ENCODE measurements at regions not wholly inside any gene's neighbourhood (a gene's known extent, or its start where the extent isn't known, plus 50 kb on each side); places are given as distances from the start of the nearest gene placed in this dataset.

- Histone ChIP-seq H3K4me3 (no peak overlapping the region), H3K4me1 (ENCODE audit: low read depth) (peaks cover under 1% of the 10 kb centered on the region), H3K9me3 (no peaks in the 10 kb centered on the region), H3K36me3 (ENCODE audit: low read depth) (no peaks in the 10 kb centered on the region)
- DNase-seq (no peak), ATAC-seq (no peak)
- intact Hi-C loops (cut with DNase I, micrococcal nuclease), result no loop called here
- TF ChIP-seq CTCF (IDR thresholded peaks at IDR 0.05), result no peak
Observed at GRCh38 chr6:109303164-109303563, 79.1 kb downstream of the CD164 start.

GRCh38 chr6:109302176-109302575 is 80.1 kb downstream of the CD164 start:
- H3K4me3 ChIP-seq, result no peak overlapping the region
- H3K36me3 ChIP-seq (ENCODE audit: low read depth), result no peaks in the 10 kb centered on the region
- no peak for TF ChIP-seq CTCF (IDR thresholded peaks at IDR 0.05)
- no peaks in the 10 kb centered on the region for H3K9me3 ChIP-seq
- H3K4me1 ChIP-seq (ENCODE audit: low read depth), result peaks cover 8% of the 10 kb centered on the region
- intact Hi-C loops (cut with DNase I, micrococcal nuclease), result no loop called here
- DNase-seq (no peak), ATAC-seq (no peak)

- no peak for DNase-seq
- no peak for ATAC-seq
- no peaks in the 10 kb centered on the region for H3K9me3 ChIP-seq
- no peaks in the 10 kb centered on the region for H3K36me3 ChIP-seq (ENCODE audit: low read depth)
- H3K4me3 ChIP-seq, result no peak overlapping the region
- peaks cover 13% of the 10 kb centered on the region for H3K4me1 ChIP-seq (ENCODE audit: low read depth)
- TF ChIP-seq CTCF (IDR thresholded peaks at IDR 0.05), result no peak
- intact Hi-C loops (cut with DNase I, micrococcal nuclease), result no loop called here
Observed at GRCh38 chr6:109301418-109301817, 80.8 kb downstream of the CD164 start.

DNA sequence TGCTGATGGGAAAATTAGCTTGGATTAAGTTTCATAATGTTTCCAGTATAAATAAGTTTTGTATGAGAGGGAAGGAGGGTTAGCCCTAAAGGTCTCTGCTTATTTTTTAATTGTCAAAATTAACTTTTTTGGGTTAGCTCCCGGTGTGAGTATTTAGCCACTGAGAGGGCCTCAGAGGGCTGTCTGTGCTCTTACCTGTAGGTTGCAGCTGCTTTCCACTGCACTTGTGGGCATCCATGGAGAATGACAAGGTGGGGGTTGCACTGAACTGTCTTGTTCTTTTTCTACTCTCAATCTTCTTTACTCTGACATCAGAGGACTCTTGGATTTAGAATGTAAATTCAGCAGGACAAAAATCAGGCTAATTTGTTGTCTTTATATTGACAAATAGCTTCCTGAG is 81.4 kb downstream of the CD164 start:
- Histone ChIP-seq H3K36me3 (ENCODE audit: low read depth) (no peaks in the 10 kb centered on the region), H3K9me3 (no peaks in the 10 kb centered on the region), H3K4me3 (no peak overlapping the region), H3K4me1 (ENCODE audit: low read depth) (peaks cover 19% of the 10 kb centered on the region)
- no peak for TF ChIP-seq CTCF (IDR thresholded peaks at IDR 0.05)
- no peak for DNase-seq
- intact Hi-C loops (cut with DNase I, micrococcal nuclease), result no loop called here
- no peak for ATAC-seq

DNA sequence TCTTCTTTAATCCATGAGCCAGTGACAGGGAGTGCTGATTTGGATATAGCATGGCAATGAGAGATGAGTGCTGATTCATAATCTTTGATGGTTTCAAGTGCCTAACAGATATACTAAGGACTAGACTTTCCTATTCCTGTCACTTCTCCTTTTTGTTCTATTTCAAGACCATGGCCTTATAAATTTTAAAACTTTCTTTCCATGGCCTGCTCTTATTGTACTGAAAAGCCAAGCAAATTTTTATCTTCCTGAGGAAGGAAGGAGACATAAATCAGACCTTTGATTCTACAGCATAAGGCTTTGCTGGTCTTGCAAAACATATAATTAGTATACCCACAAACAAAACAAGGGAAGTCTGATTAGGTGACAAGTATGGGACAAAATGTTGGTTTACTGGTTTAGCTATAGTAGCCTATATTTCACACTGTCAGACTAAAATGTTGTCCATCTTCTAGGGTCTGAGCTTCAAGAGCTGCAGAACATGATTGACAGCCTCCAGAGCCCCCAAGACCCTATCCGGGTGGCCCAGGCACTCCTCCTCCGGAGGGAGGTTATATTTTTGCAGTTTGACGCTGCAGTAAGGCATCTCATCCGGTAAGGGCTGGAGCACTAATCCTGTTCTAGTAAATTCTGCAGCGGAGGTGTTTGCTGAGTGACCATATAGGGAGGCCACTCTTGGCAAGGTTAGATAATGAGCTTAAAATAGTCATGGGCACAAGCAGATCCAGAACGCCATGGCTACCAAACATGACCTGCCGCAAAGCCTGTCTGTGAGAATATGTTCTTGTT is 82.3 kb downstream of the CD164 start:
- Histone ChIP-seq H3K9me3 (no peaks in the 10 kb centered on the region), H3K4me3 (no peak overlapping the region), H3K4me1 (ENCODE audit: low read depth) (peaks cover 28% of the 10 kb centered on the region), H3K36me3 (ENCODE audit: low read depth) (no peaks in the 10 kb centered on the region)
- ATAC-seq, result no peak
- no peak for TF ChIP-seq CTCF (IDR thresholded peaks at IDR 0.05)
- DNase-seq, result no peak
- intact Hi-C loops (cut with DNase I, micrococcal nuclease), result no loop called here

DNA sequence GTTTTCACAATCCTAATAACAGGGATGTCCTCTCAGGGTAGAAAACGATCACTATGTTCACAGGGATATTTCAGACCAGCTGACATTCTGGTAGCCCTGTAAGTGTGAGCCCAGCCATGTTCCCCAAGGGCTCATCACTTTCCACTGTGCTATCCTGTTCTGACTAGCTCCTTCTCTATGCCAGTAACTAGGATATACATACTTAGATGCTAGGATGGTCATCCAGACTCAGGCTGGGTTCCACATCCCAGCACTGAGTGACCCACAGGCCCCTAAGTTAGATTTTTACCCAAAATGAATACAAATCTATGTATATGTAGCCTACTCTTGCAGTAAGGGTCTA is 83.0 kb downstream of the CD164 start:
- ATAC-seq, result no peak
- TF ChIP-seq CTCF (IDR thresholded peaks at IDR 0.05), result no peak
- H3K4me1 ChIP-seq (ENCODE audit: low read depth), result peaks cover 34% of the 10 kb centered on the region
- no peaks in the 10 kb centered on the region for H3K36me3 ChIP-seq (ENCODE audit: low read depth)
- no peaks in the 10 kb centered on the region for H3K9me3 ChIP-seq
- intact Hi-C loops (cut with DNase I, micrococcal nuclease), result no loop called here
- no peak overlapping the region for H3K4me3 ChIP-seq
- DNase-seq, result no peak

Measured in mucosa of descending colon (tissue), 3 donors.